HEK293 (cell line): ENCODE measurements at regions not wholly inside any gene's neighbourhood (a gene's known extent, or its start where the extent isn't known, plus 50 kb on each side); places are given as distances from the start of the nearest gene placed in this dataset.

ENCODE experiments used
- BCL11A ChIP-seq: fragments of 450-650 bp; formaldehyde crosslinking; IDR thresholded peaks from 2 replicates; pipeline ENCODE4 v1.5.1; 2016; ENCODE audit warnings: low read depth, missing biosample characterization, missing genetic modification characterization
- CTCF ChIP-seq: fragments of 450-650 bp; formaldehyde crosslinking; IDR thresholded peaks from 2 replicates; pipeline ENCODE4 v1.5.1; 2016; ENCODE audit warnings: missing biosample characterization, missing genetic modification characterization
- HOXA7 ChIP-seq: sonication (generic); formaldehyde crosslinking; IDR thresholded peaks from 2 replicates; pipeline ENCODE4 v1.8.1; 2022; ENCODE audit warnings: missing genetic modification reagents, borderline replicate concordance
- KLF1 ChIP-seq: fragments of 450-650 bp; formaldehyde crosslinking; IDR thresholded peaks from 2 replicates; pipeline ENCODE4 v1.5.1; 2016; ENCODE audit warnings: missing biosample characterization, missing genetic modification characterization
- PRDM10 ChIP-seq: fragments of 450-650 bp; formaldehyde crosslinking; IDR thresholded peaks from 2 replicates; pipeline ENCODE4 v1.5.1; 2016; ENCODE audit warnings: missing biosample characterization, missing genetic modification characterization
- YY1 ChIP-seq: fragments of 450-650 bp; formaldehyde crosslinking; IDR thresholded peaks from 2 replicates; pipeline ENCODE4 v1.5.1; 2018; ENCODE audit warnings: missing biosample characterization, missing genetic modification characterization
- ZNF114 ChIP-seq: fragments of 450-650 bp; formaldehyde crosslinking; IDR thresholded peaks from 2 replicates; pipeline ENCODE4 v1.5.0; 2017; ENCODE audit warnings: missing biosample characterization, missing genetic modification characterization
- ZNF350 ChIP-seq: fragments of 450-650 bp; formaldehyde crosslinking; IDR thresholded peaks from 2 replicates; pipeline ENCODE4 v1.5.0; 2017; ENCODE audit warnings: missing biosample characterization, mild to moderate bottlenecking, missing genetic modification characterization
- ZNF792 ChIP-seq: fragments of 450-650 bp; formaldehyde crosslinking; IDR thresholded peaks from 2 replicates; pipeline ENCODE4 v1.5.1; 2016; ENCODE audit warnings: missing biosample characterization, missing genetic modification characterization

GRCh38 chr3:106263546-106263945, 394.7 kb upstream of the CBLB start:
- TF ChIP-seq ZNF114 (no peak), KLF1 (tag by site-specific recombination) (no peak), CTCF (tag by site-specific recombination) (no peak), BCL11A (tag by site-specific recombination) (no peak), HOXA7 (CRISPR knock-in tag) (no peak), YY1 (tag by site-specific recombination) (no peak), ZNF792 (tag by site-specific recombination) (no peak), PRDM10 (tag by site-specific recombination) (no peak), ZNF350 (tag by site-specific recombination) (no peak)
